Heart right ventricle (tissue), 16 donors: ENCODE measurements at regions not wholly inside any gene's neighbourhood (a gene's known extent, or its start where the extent isn't known, plus 50 kb on each side); places are given as distances from the start of the nearest gene placed in this dataset.

ENCODE experiments used
- ATAC-seq, 8 donors: fragments of 200-7000 bp; cut with Tn5 transposase; one replicate each; pipeline ENCODE4 v1.9.1; 2020; ENCODE audit warnings: mild to moderate bottlenecking in 8 of 8, moderate library complexity in 8 of 8, moderate number of reproducible peaks in 1 of 8
- DNase-seq, 2 donors: peaks; one replicate each; pipeline ENCODE4 v3.0.0-alpha.2; 2020
- H3K27ac ChIP-seq, 10 donors: fragments of 200-600 bp; sonication (generic) in 2 of 10; one replicate each; pipeline versions ENCODE4 v1.5.0 to v1.8.0; 2020 to 2022; ENCODE audit warnings: mild to moderate bottlenecking in 3 of 10
- H3K27me3 ChIP-seq, 7 donors: fragments of 200-600 bp; one replicate each; pipeline ENCODE4 v1.8.0; 2021 to 2022; ENCODE audit warnings: mild to moderate bottlenecking in 2 of 7
- H3K36me3 ChIP-seq, 9 donors: fragments of 200-600 bp; sonication (generic) in 1 of 9; one replicate each; pipeline versions ENCODE4 v1.5.0 to v1.8.0; 2020 to 2022; ENCODE audit warnings: mild to moderate bottlenecking in 2 of 9
- H3K4me1 ChIP-seq, 9 donors: fragments of 200-600 bp; sonication (generic) in 1 of 9; one replicate each; pipeline versions ENCODE4 v1.5.0 to v1.8.0; 2020 to 2022; ENCODE audit warnings: mild to moderate bottlenecking in 4 of 9
- H3K4me3 ChIP-seq, 10 donors: fragments of 200-600 bp; sonication (generic) in 2 of 10; one replicate each; pipeline versions ENCODE4 v1.5.0 to v1.8.0; 2020 to 2022; ENCODE audit warnings: mild to moderate bottlenecking in 7 of 10, moderate library complexity in 2 of 10
- H3K9me3 ChIP-seq, 11 donors: fragments of 200-600 bp in 10 of 11; sonication (generic) in 2 of 11; one replicate each; pipeline versions ENCODE4 v1.5.0 to v1.8.0; 2013 to 2022; ENCODE audit warnings: mild to moderate bottlenecking in 2 of 11, control low read depth in 1 of 11, moderate library complexity in 1 of 11
- WGBS, 2 donors: extraction: QIAGEN DNeasy Blood & Tissue Kit; methylation state at CpG; one replicate each; pipeline ENCODE4 v1.1.7; 2013; ENCODE audit warnings: inconsistent platforms in 1 of 2; 5-methylcytosine and 5-hydroxymethylcytosine counted together
- intact Hi-C, 10 donors: fragments of 100-400 bp; cut with DNase I; formaldehyde crosslinking; loops; one replicate each; pipeline versions ENCODE4 v1.11.1 to v1.14.2; 2022
- TF ChIP-seq, protein P1 (sequence below), 9 donors: fragments of 200-600 bp; sonication (generic) in 2 of 9; IDR thresholded peaks; one replicate each; pipeline versions ENCODE4 v1.5.0 to v1.8.0; 2021 to 2022; ENCODE audit warnings: antibody characterized with exemption in 9 of 9, mild to moderate bottlenecking in 5 of 9, moderate library complexity in 1 of 9
- donor health status: Arrhythmogenic right ventricular cardiomyopathy.
- donor health status: ischemic (EF 13 %, LVEDD 7.1; RV severe dilation, severe dysfunction).
- donor health status: healthy with polysubstance abuse.
- donor health status: DM: no; HTN: yes; CAD: no.
- donor health status: DM: no; HTN: no; CAD: no.
- donor health status: ischemic (EF 25% LVEDD 6.9; RV normal size, moderate dysfunction).
- donor health status: ischemic (EF 25% LVEDD 5.7; RV mildly dilated, moderate dysfunction).
- donor health status: healthy.
- donor health status: DM: yes; HTN: yes; CAD: no.
- donor health status: Ischemic cardiomyopathy.
- donor health status: ischemic (EF 35%, LVEDD 5.7; RV mildly dilated, moderate dysfunction).
- donor health status: nonischemic (EF 11% LVEDD 7.7; RV severe dilation, severe dysfunction).
- donor health status: DM: yes; HTN: yes; CAD: no.
- donor health status: PGD.
- donor health status: ischemic (EF 29% LVEDD 5.4; RV normal size, mild dysfunction).
- donor health status: nonischemic (EF 23%, LVEDD 6.1; RV moderate dilation, normal function).

DNA sequence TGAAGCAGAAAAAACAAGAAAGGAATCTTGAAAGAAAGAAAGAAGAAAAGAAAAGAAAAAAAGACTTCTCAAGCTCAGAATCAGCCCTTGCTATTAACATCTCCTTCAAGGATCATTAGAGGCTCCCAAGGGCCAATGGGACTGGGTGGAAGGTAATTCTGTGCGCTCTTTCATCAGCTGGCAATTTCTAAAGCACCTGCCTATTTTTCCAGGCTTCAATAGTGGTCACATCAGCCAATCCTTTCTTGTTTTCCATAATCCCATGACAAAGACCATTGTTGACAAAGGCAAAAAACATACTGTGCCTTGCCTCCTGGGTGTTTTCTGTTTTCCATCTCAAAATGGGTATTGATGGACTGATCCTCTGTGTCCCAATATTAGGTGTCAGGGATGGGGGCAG, 88.2 kb upstream of the TSC22D1 start:
- H3K36me3 ChIP-seq, result no peaks in the 10 kb centered on the region

DNA sequence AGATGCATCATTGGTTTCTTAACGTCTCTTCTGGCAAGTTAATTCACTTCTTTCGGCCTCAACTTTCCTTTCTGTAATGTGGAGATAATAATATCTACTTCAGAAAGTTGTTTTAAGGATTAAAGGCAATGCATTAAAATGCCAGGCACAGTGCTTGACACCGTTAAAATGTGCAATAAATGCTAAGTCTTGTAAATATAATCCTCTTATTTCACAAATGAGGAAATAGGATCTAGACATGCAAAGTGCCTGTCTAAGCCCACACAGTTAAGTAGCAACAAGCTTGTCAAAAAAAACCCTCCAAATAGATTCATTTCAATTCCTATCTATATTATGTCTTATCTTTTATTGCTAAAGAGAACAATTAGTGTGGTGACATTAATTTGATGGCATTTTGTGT, 86.4 kb upstream of the TSC22D1 start:
- TF ChIP-seq, protein P1, sequence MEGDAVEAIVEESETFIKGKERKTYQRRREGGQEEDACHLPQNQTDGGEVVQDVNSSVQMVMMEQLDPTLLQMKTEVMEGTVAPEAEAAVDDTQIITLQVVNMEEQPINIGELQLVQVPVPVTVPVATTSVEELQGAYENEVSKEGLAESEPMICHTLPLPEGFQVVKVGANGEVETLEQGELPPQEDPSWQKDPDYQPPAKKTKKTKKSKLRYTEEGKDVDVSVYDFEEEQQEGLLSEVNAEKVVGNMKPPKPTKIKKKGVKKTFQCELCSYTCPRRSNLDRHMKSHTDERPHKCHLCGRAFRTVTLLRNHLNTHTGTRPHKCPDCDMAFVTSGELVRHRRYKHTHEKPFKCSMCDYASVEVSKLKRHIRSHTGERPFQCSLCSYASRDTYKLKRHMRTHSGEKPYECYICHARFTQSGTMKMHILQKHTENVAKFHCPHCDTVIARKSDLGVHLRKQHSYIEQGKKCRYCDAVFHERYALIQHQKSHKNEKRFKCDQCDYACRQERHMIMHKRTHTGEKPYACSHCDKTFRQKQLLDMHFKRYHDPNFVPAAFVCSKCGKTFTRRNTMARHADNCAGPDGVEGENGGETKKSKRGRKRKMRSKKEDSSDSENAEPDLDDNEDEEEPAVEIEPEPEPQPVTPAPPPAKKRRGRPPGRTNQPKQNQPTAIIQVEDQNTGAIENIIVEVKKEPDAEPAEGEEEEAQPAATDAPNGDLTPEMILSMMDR (IDR thresholded peaks at IDR 0.05), result no peak
- peaks cover 0 to 6% (median 4%) of the 10 kb centered on the region in 9 donors for H3K4me1 ChIP-seq
- ATAC-seq, result no peak
- no peaks in the 10 kb centered on the region for H3K27me3 ChIP-seq
- no peaks in the 10 kb centered on the region for H3K9me3 ChIP-seq
- H3K27ac ChIP-seq, result no peak overlapping the region
- no peak for DNase-seq
- 75 to 86% methylated on average over 3 of the region's 3 CpGs for WGBS, 2 donors
- intact Hi-C loops, result no loop called here
- H3K4me3 ChIP-seq, result no peak overlapping the region
- no peaks in the 10 kb centered on the region for H3K36me3 ChIP-seq

More for the DNA sequence above, 88.2 kb upstream of the TSC22D1 start:
- TF ChIP-seq, protein P1 (IDR thresholded peaks at IDR 0.05), result no peak
- WGBS, 2 donors, result 90 to 97% methylated on average over 1 of the region's 1 CpG
- Histone ChIP-seq H3K9me3 (no peaks in the 10 kb centered on the region), H3K4me1 (peaks cover 6 to 20% (median 14%) of the 10 kb centered on the region in 9 donors), H3K27ac (no peak overlapping the region), H3K27me3 (no peaks in the 10 kb centered on the region), H3K4me3 (no peak overlapping the region)
- DNase-seq, result no peak
- intact Hi-C loops, result no loop called here
- ATAC-seq, result no peak

DNA sequence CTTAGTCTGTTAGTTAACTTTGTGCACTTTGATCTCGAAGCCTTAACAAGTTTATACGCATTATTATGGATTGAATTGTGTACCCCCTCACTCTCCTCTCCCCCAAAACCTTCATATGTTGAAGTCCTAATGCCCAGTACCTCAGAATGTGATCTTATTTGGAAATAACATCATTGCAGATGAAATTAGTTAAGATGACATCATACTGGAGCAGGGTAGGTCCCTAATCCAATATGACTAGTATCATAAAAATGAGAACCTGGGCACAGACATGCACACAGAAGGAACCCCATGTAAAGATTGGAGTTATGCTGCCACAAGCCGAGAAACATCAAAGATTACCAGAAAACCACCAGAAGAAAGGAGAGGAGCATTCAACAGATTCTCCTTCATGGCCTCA, 85.8 kb upstream of the TSC22D1 start:
- intact Hi-C loops, result no loop called here
- ATAC-seq (no peak), DNase-seq (no peak)
- no peaks in the 10 kb centered on the region for H3K27me3 ChIP-seq
- no peak overlapping the region for H3K27ac ChIP-seq
- H3K36me3 ChIP-seq, result no peaks in the 10 kb centered on the region
- H3K4me1 ChIP-seq, result peaks cover 0 to under 1% (median 0%) of the 10 kb centered on the region in 9 donors
- TF ChIP-seq, protein P1 (IDR thresholded peaks at IDR 0.05), result no peak
- H3K4me3 ChIP-seq, result no peak overlapping the region
- 89% methylated on average over 3 of the region's 3 CpGs for WGBS, 2 donors
- no peaks in the 10 kb centered on the region for H3K9me3 ChIP-seq

DNA sequence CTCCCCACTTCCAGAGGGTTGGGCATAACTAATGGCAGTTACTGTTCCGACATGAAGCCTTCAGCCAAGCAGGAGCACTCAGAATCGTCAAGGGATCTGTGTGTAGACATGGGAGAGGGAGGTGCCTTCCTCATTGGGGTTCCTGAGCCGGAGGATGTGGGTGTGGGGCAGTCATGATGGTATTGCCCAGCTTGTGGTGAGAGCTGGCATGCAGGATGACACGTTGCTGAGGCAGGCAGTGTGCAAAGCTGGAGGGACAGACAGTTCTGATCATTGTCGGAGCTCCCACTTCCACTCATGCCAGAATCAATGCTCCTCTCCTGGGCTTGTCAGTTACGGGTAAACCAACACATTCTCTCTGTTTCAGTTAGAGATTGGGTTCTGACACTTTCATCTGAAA, 83.9 kb upstream of the TSC22D1 start:
- Histone ChIP-seq H3K36me3 (no peaks in the 10 kb centered on the region), H3K27me3 (no peaks in the 10 kb centered on the region), H3K9me3 (no peaks in the 10 kb centered on the region), H3K4me3 (no peak overlapping the region), H3K27ac (no peak overlapping the region), H3K4me1 (no peaks in the 10 kb centered on the region)
- TF ChIP-seq, protein P1 (IDR thresholded peaks at IDR 0.05), result no peak
- no peak for ATAC-seq
- intact Hi-C loops, result no loop called here
- WGBS, 2 donors, result 73 to 89% methylated on average over 6 of the region's 6 CpGs
- DNase-seq, result no peak
